ENCODE measurements at regions not wholly inside any gene's neighbourhood (a gene's known extent, or its start where the extent isn't known, plus 50 kb on each side); places are given as distances from the start of the nearest gene placed in this dataset.

GRCh38 chr6:50236164-50236563 lies 186.4 kb upstream of the DEFB112 start:
- TF ChIP-seq POLR2A (IDR thresholded peaks at IDR 0.05) (no peak), CTCF (IDR thresholded peaks at IDR 0.05) (no peak)
